ENCODE measurements at regions not wholly inside any gene's neighbourhood (a gene's known extent, or its start where the extent isn't known, plus 50 kb on each side); places are given as distances from the start of the nearest gene placed in this dataset.

DNA sequence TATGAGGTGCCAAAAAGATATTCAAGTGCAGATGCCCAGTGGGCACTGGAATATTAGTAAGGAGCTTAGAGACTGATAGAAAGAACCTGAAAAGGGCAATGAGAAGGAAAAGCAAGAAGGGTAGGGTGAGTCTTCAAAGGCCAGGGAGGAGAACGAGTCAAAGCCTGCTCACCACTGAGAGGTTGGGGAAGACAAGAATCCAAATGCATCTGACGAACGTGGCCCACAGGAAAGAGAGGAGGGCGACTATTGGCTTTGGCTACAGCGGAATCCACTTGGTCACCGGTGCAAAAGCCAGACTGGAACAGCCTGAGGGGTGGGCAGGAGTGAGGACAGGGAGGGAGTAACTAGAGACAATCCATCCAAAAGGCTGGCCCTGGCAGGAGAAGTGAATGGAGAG lies 216.7 kb upstream of the KLF14 start:
- TF ChIP-seq CTCF (IDR thresholded peaks at IDR 0.05) (no peak), ZFX (IDR thresholded peaks at IDR 0.05; ENCODE audit: borderline replicate concordance) (no peak)

All from 22Rv1 (cell line).